PC-9 (cell line): ENCODE measurements at regions not wholly inside any gene's neighbourhood (a gene's known extent, or its start where the extent isn't known, plus 50 kb on each side); places are given as distances from the start of the nearest gene placed in this dataset.

ENCODE experiments used
- CTCF ChIP-seq: fragments of 200-600 bp; sonication (generic); conservative IDR thresholded peaks from 2 replicates; pipeline ENCODE4 v1.6.1; 2017; ENCODE audit warnings: mixed run types, antibody characterized with exemption, mild to moderate bottlenecking, moderate library complexity
- EZH2 ChIP-seq: fragments of 200-600 bp; sonication (generic); IDR thresholded peaks from 2 replicates; pipeline ENCODE4 v1.8.0; 2017; ENCODE audit warnings: antibody characterized with exemption, low read depth

GRCh38 chr5:136729901-136730355 is 364.6 kb upstream of the TRPC7 start:
- TF ChIP-seq CTCF (no peak), EZH2 (no peak)
